ENCODE measurements at regions not wholly inside any gene's neighbourhood (a gene's known extent, or its start where the extent isn't known, plus 50 kb on each side); places are given as distances from the start of the nearest gene placed in this dataset.

GRCh38 chr16:85162478-85163277 lies 50.4 kb upstream of the CIBAR2 start:
- DNase-seq, result no peak

- DNase-seq, result no peak
Measured at GRCh38 chr16:85163278-85164112, 51.2 kb upstream of the CIBAR2 start.

- DNase-seq, result no peak
Measured at GRCh38 chr16:85164431-85164830, 52.2 kb upstream of the CIBAR2 start.

DNA sequence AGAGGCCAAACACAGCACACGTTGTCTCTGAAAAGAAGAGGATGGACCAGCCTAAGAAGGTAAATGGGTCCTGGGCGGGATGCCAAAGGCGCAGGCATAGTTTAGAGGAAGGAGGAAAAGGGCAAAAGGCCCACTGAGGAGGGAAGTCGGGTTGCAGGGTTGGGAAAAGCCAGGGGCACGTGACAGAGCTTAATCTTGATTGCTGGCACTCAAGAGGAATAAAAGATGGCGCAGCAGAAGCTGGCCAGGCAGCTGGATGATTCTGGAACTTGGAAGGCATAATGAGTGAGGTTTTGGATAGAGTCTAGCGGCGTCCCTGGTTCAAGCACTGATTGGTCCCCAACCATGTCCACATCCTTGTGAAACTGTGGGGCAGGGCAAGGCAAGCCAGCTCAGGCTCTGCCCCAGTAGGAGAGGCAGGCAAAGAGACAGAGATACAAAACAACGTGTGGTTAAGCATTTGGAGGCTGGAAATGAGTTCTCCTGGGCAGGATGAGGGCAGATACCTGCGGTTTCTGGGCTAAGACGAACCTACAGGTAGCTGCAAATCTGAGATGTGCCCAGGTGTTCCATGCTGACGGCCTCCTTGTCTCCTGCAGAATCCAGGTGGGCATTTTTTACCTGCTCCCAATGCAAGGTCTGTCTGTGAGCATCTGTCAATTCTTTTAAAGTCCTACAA lies 52.7 kb upstream of the CIBAR2 start:
- no peak for DNase-seq

- DNase-seq, result no peak
Measured at GRCh38 chr16:85165781-85166180, 53.5 kb upstream of the CIBAR2 start.

DNA sequence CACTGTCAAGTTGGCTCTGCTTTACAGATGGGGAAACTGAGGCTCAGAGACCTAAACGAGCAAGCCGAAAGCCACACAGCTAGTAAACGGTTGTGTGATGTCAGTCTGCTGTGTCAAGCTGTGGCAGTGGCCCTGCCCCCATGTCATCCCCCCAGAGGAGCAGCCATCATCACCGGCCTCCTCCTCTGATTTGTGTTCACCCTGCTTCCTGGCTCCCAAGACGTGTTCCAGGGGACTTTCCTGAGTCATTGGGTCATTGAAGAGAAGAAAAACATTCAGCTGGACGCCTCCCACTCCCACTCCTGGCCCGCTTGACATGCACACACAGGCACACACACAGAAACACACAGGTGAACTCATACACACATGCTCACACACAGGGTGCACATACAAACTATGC lies 54.0 kb upstream of the CIBAR2 start:
- DNase-seq, result no peak

GRCh38 chr16:85166699-85167588 lies 54.7 kb upstream of the CIBAR2 start:
- DNase-seq, result no peak

GRCh38 chr16:85167589-85168537 lies 55.6 kb upstream of the CIBAR2 start:
- DNase-seq, result no peak

- DNase-seq, result no peak
Measured at GRCh38 chr16:85168732-85169256, 56.5 kb upstream of the CIBAR2 start.

GRCh38 chr16:85169333-85170065 lies 57.2 kb upstream of the CIBAR2 start:
- DNase-seq, result no peak

DNA sequence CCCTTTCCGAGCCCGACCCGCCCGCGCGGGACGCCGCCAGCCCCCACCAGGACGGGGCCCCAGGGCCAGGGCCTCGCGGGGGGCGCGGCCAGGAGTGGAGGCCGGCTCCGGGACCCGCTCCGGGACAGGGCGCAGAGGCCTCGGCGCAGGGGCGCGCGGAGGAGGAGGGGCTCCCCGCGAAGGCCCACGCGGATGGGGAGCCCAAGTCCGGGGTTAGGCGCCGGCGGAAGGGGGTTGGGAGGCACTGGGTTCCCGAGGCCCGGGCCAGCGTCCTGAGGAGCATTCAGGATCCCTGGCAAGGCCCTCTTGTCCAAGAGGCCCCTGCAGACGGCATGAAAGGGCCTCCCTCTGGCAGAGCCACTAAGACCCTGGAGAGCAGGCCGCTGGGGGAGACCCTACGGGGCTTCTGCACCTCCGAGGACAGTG lies 57.8 kb upstream of the CIBAR2 start:
- no peak for DNase-seq

DNA sequence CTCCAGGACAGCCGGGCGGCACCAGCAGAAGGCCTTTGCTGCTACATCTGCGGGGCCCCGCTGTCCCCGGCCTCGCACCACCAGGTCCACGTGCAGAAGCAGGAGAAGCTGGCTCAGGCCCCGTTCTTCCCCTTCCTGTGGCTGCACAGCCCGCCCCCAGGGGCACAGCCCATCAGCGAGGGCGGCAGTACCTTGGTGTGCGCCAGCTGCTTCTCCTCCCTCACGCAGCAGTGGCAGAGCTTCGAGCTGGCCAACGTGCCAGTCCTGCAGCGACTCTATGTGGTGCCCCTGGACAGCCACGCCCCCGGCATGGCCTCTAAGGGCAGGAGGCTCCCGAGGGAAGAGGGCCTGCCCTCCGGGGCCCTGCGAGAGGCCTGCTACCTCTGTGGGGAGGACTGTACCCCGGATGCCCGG lies 58.3 kb upstream of the CIBAR2 start:
- DNase-seq, result no peak

- no peak for DNase-seq
Measured at GRCh38 chr16:85171004-85171758, 58.9 kb upstream of the CIBAR2 start.

DNA sequence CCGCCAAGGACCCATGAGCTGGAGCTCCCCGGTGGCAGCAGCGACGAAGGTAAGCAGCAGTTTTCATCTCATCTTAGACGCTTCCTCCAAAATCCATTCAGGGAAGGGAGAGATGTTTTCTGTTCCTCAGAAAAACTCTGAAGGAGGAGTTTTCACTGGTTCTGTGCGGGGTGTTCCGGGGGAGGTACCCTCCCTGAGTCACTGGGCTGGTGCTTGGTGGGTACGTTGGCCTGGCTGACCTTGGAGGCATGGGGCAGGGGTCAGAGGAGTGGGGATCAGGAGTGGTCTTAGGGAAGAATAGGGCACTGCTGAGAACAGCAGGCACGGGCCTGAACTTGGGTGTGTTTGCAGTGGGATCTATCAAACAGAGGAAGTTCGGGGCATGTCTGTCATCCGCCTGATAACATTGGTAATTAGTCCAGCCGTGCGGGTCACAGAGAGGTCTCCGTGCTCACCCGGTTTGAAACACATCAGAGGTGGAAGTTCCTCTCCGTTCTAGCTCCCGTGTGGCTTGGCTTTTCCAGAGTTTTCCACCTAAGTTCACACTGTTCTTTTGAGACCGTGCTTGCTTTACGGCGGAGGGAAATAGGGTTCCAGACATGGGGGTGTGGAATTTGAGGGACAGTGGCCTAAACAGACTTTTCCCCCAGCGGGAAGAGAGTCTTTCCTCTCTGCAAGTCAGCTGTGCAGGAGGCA lies 59.6 kb upstream of the CIBAR2 start:
- no peak for DNase-seq

GRCh38 chr16:85172455-85173145 lies 60.3 kb upstream of the CIBAR2 start:
- DNase-seq, result no peak

- no peak for DNase-seq
Measured at GRCh38 chr16:85173146-85173980, 61.1 kb upstream of the CIBAR2 start.
